ELF-1 (cell line): ENCODE measurements at regions not wholly inside any gene's neighbourhood (a gene's known extent, or its start where the extent isn't known, plus 50 kb on each side); places are given as distances from the start of the nearest gene placed in this dataset.
A peak's percentile ranks its signal among the peaks of the same experiment; 100 is the strongest.
"Not testable (repeated sequence)": the region's sequence is repeated elsewhere in the genome, so short reads cannot be mapped to it uniquely, and the experiment has no call there.

Experiments used
- DNase-seq: peaks from one replicate; pipeline ENCODE4 v3.0.0-alpha.2; 2016; ENCODE audit warnings: low read depth, low spot score

GRCh38 chr21:28877318-28877884 is 115.3 kb downstream of the LTN1 start:
- DNase-seq, result no peak

GRCh38 chr21:28875078-28875477 is 117.6 kb downstream of the LTN1 start:
- DNase-seq, result no peak

- DNase-seq, result no peak
These were observed 120.5 kb downstream of the LTN1 start for GRCh38 chr21:28872218-28872617.

GRCh38 chr21:28871388-28872010 is 121.2 kb downstream of the LTN1 start:
- DNase-seq, result peak; percentile 21

DNA sequence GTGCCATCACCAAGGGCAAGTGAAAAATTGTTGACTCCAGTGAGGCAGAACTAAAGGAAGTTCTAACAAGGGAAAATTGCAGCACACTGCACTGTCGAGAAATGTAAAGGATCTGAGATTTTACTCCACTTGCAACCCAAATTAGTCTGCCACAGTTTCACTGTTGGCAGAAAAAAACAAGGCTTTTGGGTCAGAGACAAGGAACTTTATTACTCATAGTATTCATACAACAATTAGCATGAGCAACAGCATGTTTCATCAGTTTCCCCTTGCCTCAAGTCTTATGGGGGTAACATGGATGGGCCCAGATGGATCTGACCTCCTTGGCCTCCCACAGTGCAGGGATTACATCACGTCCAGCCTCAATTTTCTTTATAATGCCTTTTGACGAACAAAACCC is 125.3 kb downstream of the LTN1 start:
- no peak for DNase-seq

DNA sequence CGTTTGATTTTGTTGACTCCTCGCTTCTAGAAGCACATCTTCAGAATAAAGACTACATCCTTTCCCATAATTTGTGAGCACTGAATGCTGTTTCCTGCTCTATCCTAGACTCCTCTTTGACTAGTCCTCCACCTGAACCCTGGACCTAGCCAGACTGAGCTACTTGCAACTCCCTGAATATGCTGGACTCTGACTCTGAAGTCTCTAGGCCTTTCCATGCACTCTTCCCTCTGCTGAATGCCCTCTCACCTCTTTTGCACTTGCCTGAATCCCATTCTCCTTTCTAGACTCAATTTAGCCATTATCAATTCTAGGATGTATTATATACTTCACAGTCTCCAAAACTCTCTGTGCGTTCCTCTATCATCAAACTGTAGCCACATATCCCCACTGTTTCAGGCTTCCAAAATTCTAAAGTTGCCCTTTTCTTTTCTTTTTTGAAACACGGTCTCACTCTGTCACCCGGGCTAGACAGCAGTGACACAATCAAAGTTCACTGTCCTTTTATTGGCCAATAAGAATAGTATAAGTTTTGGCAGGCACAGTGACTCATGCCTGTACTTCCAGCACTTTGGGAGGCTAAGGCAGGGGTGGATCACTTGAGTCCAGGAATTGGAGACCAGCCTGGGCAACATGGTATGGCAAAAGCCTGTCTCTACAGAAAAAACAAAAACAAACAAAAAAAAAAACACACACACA is 127.0 kb downstream of the LTN1 start:
- no peak for DNase-seq

DNA sequence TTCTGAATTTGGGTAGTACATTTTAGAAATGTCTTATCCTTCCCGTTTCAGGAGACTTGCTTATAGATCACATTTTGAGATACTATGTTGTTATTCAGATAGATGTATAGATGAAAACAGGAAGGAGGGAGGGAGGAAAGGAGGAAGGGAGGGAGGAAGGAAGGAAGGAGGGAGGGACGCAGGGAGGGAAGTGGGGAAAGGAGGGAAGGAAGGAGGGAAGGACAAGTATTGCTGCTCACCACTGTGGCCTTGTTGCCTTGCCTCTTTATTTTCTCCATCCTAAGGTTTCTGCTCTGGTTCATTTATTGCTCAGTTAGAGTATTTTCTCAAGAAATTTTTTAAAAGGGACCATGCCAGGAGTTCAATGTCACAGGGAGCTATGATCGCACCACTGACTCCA is 134.3 kb downstream of the LTN1 start:
- no peak for DNase-seq

DNA sequence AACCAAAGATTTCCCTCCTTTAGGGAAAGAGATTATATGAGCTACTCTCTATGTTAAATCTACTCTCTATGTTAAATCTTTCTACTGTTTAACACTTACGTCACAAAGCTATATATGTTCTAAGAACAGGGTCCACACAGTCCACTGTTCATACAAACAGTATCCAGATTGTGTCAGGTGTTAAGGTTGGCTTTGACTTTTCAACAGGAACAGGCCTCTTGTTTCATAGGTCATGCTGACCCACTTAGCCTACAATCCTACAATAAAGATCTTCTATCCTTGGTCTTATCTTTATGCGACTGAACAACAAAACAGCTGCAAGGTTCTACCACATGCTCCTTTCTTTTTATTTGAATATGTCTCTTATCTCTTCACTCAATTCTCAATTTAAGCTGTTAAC is 134.9 kb downstream of the LTN1 start:
- no peak for DNase-seq

- DNase-seq, result peak; percentile 8
These were observed 136.0 kb downstream of the LTN1 start for GRCh38 chr21:28856588-28857250.

DNA sequence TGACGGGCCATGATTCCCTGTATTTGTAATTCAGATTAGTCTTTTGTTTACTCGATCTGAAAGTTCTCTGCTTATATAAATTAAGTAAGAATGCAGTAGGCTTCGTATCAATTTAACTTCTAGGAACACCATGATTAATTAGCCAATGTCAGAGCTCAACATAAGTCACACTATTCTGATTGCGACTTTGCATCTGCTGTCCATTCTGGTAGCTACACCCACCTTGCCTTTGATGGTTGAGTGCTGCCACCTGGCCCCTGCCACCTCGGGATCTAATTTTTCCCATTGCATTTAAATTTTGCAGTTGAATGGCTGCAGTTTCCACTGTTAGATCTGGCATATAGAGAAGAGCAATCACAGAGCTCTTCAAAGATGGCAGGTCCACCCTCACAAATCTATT is 140.0 kb downstream of the LTN1 start:
- DNase-seq, result no peak

DNA sequence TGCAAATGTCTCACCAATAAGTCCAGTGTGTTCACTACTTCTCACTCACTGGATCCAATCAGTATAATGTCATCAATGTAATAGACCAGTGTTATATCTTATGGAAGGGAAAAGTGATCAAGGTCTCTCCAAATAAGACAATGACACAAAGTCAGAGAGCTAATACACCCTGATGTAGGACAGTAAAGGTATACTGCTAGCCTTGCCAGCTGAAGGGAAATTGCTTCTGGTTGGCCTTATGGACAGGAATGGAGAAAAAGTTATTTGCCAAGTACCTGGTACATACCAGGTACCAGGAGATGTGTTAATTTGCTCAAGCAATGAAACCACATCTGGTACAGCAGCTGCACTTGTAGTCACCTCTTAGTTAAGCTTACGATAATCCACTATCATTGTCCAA is 141.0 kb downstream of the LTN1 start:
- no peak for DNase-seq

GRCh38 chr21:28839237-28839636 is 153.4 kb downstream of the LTN1 start:
- not testable (repeated sequence) for DNase-seq

- DNase-seq, result not testable (repeated sequence)
These were observed 155.3 kb downstream of the LTN1 start for GRCh38 chr21:28837426-28837825.

DNA sequence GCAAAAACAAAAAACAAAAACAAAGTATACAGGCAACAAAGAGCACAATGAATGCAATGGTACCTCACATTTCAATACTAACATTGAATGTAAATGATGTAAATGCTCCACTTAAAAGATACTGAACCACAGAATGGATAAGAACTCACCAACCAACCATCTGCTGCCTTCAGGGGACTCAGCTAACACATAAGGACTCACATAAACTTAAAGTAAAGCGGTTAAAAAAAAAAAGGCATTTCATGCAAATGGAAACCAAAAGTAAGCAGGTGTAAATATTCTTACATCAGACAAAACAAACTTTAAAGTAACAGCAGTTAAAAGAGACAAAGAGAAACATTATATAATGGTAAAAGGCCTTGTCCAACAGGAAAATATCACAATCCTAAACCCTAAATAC is 156.1 kb downstream of the LTN1 start:
- DNase-seq, result not testable (repeated sequence)

DNA sequence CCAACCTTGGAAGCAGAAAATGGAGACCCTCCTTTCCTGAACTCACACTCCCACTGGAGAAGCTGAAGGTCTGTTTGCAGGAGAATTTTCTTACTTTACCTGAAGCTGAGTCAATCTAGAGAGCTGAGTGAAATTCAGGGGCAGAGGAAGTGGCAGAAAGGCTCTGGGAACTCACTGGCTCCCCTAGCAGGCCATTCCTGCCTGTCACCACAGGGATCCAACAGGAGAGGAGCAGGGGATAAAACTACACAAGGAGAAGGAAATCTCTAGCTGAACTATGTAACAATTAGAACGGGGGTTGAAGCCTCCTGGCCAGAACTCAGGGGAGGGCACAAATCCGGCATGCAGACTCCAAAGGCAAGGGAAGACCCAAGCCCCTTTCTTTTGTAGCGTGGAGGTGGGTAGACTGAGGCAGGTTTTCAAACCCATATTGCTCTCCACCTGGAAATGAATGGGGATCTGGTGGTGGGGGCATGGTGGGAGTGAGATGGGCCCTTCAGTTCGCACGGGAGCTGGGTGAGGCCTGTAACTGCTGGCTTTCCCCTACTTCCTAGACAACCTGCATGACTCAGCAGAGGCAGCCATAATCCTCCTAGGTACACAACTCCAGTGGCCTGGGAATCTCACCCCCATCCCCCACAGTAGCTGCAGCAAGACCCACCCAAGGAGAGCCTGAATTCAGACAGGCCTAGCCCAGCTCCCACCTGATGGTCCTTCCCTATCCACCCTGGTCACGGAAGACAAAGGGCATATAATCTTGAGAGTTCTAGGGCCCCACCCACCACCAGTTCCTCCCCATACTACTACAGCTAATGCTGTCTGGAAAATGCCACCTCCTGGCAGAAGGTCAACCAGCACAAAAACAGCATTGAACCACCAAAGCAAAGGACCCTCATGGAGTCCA is 158.1 kb downstream of the LTN1 start:
- peak; percentile 4 for DNase-seq

DNA sequence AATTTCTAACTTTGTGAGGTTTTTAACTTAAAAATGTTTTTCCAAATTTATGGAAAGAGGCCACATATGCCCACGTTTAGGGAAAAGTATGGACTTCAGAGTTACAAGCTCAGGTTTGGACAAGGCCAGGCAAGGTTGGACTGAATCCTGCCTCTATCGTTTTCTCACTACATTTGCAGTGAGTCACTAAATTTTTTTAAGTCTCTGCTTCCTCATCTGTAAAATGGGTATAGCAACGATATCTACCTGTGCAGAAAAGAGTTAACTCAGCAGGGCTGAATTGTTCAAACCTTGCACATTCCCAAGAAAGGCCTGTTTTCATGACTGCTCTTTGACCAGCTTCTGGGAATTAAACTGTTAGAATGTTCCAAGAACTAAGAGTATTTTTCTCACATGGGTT is 159.1 kb downstream of the LTN1 start:
- no peak for DNase-seq

- no peak for DNase-seq
These were observed 159.5 kb downstream of the LTN1 start for GRCh38 chr21:28833182-28833581.

- DNase-seq, result no peak
These were observed 160.0 kb downstream of the LTN1 start for GRCh38 chr21:28832715-28833061.

DNA sequence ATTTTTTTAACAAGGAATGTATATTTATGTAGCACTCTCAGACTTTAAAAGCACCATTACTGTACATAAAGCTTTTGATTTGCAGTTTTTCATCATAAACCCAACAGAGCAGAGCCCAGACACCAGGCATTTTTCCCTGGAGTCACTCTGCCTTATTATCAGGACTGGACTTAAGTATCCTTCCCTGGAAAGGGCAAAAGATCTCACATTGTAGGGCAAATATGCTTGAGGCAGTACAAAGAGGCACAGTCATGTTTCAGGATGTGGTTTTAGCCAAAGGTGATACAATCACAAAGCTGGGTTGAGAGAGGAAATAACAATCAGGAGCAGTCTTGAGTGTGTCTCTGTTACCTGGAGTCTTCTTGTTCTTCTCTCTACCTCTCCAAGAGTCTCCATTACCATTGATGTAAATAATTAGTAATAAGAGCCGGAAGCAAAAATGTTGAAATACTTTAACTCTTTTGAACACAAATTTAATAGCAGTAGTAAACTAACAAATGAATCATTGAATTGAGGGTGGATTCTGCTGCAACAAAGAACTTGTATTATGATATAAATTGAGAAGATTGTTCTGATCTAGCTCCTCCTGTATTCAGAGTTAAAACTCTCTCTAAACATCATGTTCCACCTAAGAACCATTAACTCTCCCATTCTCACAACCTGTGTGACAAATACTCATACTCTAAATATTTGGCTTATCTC is 160.5 kb downstream of the LTN1 start:
- DNase-seq, result no peak

- DNase-seq, result no peak
These were observed 163.7 kb downstream of the LTN1 start for GRCh38 chr21:28828981-28829380.

DNA sequence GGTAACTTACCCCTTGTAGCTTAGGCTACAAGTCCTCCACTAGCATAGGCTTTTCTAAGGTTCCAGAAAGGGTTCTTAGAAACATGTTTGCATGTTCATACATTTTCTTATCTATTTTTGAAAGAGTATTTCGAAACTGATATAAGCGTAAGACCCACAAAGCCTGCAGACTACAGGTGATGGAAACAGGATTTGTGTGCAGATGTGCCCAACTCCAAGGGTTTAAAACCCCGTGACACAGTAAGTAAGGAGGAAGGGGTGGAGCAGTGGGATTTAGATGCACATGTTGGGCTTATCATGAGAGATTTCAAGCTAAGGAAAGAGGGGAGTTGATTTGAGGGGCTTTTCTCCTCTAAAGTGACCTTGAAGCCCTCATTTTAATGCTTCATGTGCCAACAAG is 164.7 kb downstream of the LTN1 start:
- DNase-seq, result no peak
